ENCODE measurements at regions not wholly inside any gene's neighbourhood (a gene's known extent, or its start where the extent isn't known, plus 50 kb on each side); places are given as distances from the start of the nearest gene placed in this dataset.

DNA sequence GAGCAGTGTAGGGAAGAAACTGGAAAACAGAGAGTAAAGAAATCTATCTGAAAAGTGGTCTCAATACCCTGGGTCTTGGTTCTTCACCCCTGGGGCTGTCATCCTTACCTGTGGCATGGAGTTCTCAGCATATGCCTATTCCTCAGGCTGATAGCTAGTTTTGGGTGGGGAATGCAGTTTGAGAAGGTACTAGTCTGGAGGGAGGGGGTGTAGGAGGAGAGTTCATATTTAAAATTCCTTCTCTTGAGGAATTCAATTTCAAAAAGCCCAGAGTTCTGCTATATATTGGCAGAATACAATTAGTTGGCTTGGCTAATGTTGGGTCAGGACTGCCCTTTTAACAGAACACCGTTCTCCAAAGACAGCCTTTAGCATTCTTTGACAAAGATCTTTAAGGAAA, 82.9 kb upstream of the NPHP3 start:
- TF ChIP-seq, protein P1, sequence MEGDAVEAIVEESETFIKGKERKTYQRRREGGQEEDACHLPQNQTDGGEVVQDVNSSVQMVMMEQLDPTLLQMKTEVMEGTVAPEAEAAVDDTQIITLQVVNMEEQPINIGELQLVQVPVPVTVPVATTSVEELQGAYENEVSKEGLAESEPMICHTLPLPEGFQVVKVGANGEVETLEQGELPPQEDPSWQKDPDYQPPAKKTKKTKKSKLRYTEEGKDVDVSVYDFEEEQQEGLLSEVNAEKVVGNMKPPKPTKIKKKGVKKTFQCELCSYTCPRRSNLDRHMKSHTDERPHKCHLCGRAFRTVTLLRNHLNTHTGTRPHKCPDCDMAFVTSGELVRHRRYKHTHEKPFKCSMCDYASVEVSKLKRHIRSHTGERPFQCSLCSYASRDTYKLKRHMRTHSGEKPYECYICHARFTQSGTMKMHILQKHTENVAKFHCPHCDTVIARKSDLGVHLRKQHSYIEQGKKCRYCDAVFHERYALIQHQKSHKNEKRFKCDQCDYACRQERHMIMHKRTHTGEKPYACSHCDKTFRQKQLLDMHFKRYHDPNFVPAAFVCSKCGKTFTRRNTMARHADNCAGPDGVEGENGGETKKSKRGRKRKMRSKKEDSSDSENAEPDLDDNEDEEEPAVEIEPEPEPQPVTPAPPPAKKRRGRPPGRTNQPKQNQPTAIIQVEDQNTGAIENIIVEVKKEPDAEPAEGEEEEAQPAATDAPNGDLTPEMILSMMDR (IDR thresholded peaks at IDR 0.05; ENCODE audit: poor library complexity), result no peak
- no peak for TF ChIP-seq EZH2 (IDR thresholded peaks at IDR 0.05; ENCODE audit: borderline replicate concordance)

Data from hepatocyte (in vitro differentiated cells).